ENCODE measurements at regions not wholly inside any gene's neighbourhood (a gene's known extent, or its start where the extent isn't known, plus 50 kb on each side); places are given as distances from the start of the nearest gene placed in this dataset.

- no peaks in the 10 kb centered on the region for H3K9me3 ChIP-seq
- intact Hi-C loops (cut with DNase I; ENCODE audit: low total_unique reads), result no loop called here
- H3K36me3 ChIP-seq (ENCODE audit: low read depth, missing control alignments), result no peaks in the 10 kb centered on the region
- H3K27me3 ChIP-seq, result no peaks in the 10 kb centered on the region
- H3K4me3 ChIP-seq, result no peak overlapping the region
- TF ChIP-seq POLR2A (IDR thresholded peaks at IDR 0.05), result no peak
- TF ChIP-seq, protein P1, sequence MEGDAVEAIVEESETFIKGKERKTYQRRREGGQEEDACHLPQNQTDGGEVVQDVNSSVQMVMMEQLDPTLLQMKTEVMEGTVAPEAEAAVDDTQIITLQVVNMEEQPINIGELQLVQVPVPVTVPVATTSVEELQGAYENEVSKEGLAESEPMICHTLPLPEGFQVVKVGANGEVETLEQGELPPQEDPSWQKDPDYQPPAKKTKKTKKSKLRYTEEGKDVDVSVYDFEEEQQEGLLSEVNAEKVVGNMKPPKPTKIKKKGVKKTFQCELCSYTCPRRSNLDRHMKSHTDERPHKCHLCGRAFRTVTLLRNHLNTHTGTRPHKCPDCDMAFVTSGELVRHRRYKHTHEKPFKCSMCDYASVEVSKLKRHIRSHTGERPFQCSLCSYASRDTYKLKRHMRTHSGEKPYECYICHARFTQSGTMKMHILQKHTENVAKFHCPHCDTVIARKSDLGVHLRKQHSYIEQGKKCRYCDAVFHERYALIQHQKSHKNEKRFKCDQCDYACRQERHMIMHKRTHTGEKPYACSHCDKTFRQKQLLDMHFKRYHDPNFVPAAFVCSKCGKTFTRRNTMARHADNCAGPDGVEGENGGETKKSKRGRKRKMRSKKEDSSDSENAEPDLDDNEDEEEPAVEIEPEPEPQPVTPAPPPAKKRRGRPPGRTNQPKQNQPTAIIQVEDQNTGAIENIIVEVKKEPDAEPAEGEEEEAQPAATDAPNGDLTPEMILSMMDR (IDR thresholded peaks at IDR 0.05), result no peak
- no peak overlapping the region for H3K27ac ChIP-seq
- no peak for DNase-seq
- 78 to 96% methylated on average over 4 of the region's 4 CpGs for WGBS, 2 donors
- H3K4me1 ChIP-seq, result no peaks in the 10 kb centered on the region
These were observed 239.8 kb upstream of the PREP start for GRCh38 chr6:105642708-105643107.

DNA sequence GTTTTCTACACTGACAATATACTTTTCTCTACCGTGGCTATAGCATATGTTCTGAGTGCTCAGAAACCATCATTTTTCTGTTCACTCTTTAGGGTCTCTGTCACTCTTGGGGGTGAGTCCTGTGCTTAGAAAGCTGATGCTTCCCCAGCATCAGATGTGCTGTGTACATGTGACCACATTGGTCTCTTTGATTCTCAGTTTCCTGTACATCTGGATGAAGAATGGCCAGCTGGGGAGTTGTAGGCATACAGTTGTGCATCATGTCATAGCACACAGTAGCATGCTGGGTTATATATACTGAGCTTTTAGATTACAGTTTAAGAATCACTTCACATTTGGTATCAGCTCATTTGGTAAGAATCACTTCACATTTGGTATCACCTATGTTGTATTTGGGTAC lies 238.6 kb upstream of the PREP start:
- intact Hi-C loops (cut with DNase I; ENCODE audit: low total_unique reads), result no loop called here
- Histone ChIP-seq H3K9me3 (no peaks in the 10 kb centered on the region), H3K4me3 (no peak overlapping the region), H3K4me1 (no peaks in the 10 kb centered on the region), H3K27me3 (no peaks in the 10 kb centered on the region), H3K27ac (no peak overlapping the region), H3K36me3 (ENCODE audit: low read depth, missing control alignments) (no peaks in the 10 kb centered on the region)
- DNase-seq, result no peak
- TF ChIP-seq, protein P1 (IDR thresholded peaks at IDR 0.05), result no peak
- TF ChIP-seq POLR2A (IDR thresholded peaks at IDR 0.05), result no peak
- 85 to 86% methylated on average over 1 of the region's 1 CpG for WGBS, 2 donors

GRCh38 chr6:105639124-105639523 lies 236.2 kb upstream of the PREP start:
- Histone ChIP-seq H3K9me3 (no peaks in the 10 kb centered on the region), H3K27me3 (no peaks in the 10 kb centered on the region), H3K4me3 (no peak overlapping the region), H3K36me3 (ENCODE audit: low read depth, missing control alignments) (no peaks in the 10 kb centered on the region), H3K4me1 (no peaks in the 10 kb centered on the region), H3K27ac (no peak overlapping the region)
- WGBS, 2 donors, result 88 to 93% methylated on average over 2 of the region's 2 CpGs
- DNase-seq, result no peak
- intact Hi-C loops (cut with DNase I; ENCODE audit: low total_unique reads), result no loop called here
- no peak for TF ChIP-seq POLR2A (IDR thresholded peaks at IDR 0.05)
- TF ChIP-seq, protein P1 (IDR thresholded peaks at IDR 0.05), result no peak

DNA sequence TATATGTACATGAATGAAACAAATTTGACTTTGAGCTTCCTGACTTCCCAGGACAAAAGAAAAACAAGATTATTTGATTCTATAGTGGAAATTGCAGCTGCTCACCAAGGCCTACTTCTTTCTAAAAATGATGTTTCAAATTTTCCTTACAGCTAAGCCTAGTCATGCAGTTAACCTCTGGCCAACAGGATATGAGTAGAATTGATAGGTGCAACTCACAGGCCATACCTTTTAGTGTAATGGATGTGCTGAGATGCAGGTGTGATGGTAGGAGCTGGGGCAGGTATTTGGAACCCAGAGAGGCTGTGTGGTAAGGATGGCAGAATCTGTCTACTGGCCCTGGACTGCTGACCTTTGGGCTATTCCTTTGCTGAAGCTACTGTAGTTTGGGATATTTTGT lies 230.9 kb upstream of the PREP start:
- DNase-seq, result no peak
- intact Hi-C loops (cut with DNase I; ENCODE audit: low total_unique reads), result no loop called here
- H3K4me1 ChIP-seq, result no peaks in the 10 kb centered on the region
- no peaks in the 10 kb centered on the region for H3K9me3 ChIP-seq
- no peak overlapping the region for H3K27ac ChIP-seq
- TF ChIP-seq, protein P1 (IDR thresholded peaks at IDR 0.05), result no peak
- no peak for TF ChIP-seq POLR2A (IDR thresholded peaks at IDR 0.05)
- no peak overlapping the region for H3K4me3 ChIP-seq
- H3K27me3 ChIP-seq, result no peaks in the 10 kb centered on the region
- no peaks in the 10 kb centered on the region for H3K36me3 ChIP-seq (ENCODE audit: low read depth, missing control alignments)

DNA sequence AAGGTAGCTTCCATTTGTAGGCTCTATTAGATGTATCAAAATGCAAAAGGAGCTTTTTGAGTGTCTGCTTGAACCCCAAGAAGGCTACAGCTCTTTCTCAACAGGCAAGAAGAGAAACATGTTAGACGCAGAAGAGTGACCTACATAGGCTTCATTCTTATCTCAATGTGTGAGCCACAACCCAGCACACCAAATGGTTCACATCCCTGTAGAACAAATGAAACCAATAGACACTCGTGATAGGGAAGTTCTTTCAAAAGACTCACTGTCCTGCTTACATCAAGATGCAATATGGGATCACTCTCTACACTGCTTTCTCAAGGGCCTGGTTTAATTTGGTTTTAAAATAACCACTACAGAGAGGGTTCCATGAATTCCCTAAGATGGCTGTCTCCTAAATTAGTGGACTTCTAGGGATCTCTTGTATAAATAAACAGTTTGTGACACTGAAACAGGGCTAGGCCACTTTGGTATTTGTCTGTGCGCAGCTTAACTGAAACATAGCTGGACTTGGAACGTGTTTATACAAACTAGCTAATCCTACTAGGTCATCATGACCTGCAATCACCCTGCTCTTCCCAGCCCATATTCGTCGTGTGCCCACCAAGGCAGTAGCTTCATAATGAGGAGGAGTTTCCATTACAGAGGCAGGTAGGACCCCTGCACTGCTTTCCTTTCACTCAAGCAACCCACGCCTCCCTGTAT lies 225.4 kb upstream of the PREP start:
- intact Hi-C loops (cut with DNase I; ENCODE audit: low total_unique reads), result no loop called here
- Histone ChIP-seq H3K27me3 (no peaks in the 10 kb centered on the region), H3K4me1 (peaks cover 9% of the 10 kb centered on the region), H3K4me3 (no peak overlapping the region), H3K36me3 (ENCODE audit: low read depth, missing control alignments) (no peaks in the 10 kb centered on the region), H3K27ac (no peak overlapping the region), H3K9me3 (no peaks in the 10 kb centered on the region)
- TF ChIP-seq POLR2A (IDR thresholded peaks at IDR 0.05), result no peak
- WGBS, 2 donors, result 45 to 63% methylated on average over 7 of the region's 7 CpGs
- no peak for DNase-seq

Data from testis (tissue), 2 donors.